HCT116 (cell line): ENCODE measurements at regions not wholly inside any gene's neighbourhood (a gene's known extent, or its start where the extent isn't known, plus 50 kb on each side); places are given as distances from the start of the nearest gene placed in this dataset.

Experiments
- ATAC-seq: fragments of 200-7000 bp; cut with Tn5 transposase; 2 replicates; pipeline ENCODE4 v1.9.1; 2020; ENCODE audit warnings: mild to moderate bottlenecking, moderate library complexity
- BruUV-seq: library from RNA; stranded (reverse); fragments of 400-500 nt; replicated peaks from 2 replicates; lab custom pipeline; 2021; lab: Mats Ljungman, UMichigan
- CTCF ChIA-PET: fragments of 300-600 bp; sonication (Branson Sonifier 250); formaldehyde crosslinking; loops from one replicate; lab custom pipeline; 2021; ENCODE audit warnings: antibody characterized with exemption; lab: Charles Lee
- POLR2A ChIA-PET: fragments of 300-600, 350-600 bp; sonication (Branson Sonifier 250); formaldehyde crosslinking; loops from one replicate; lab custom pipeline; 2021; ENCODE audit warnings: antibody characterized with exemption; lab: Charles Lee
- RAD21 ChIA-PET, 2 experiments: fragments of 300-600 bp; sonication (Branson Sonifier 250); formaldehyde crosslinking; loops; one replicate each; lab custom pipeline; 2023; ENCODE audit warnings: low total read pairs in 2 of 2; ENCODE audit not compliant: uncharacterized antibody in 2 of 2, unreplicated experiment in 2 of 2, low non-redundant PET in 1 of 2; lab: Charles Lee
- DNase-seq: peaks from one replicate; pipeline ENCODE4 v3.0.0-alpha.2; 2010; ENCODE audit warnings: low read depth, low spot score
- H2AFZ ChIP-seq: fragments of 200-600 bp; shearing (Covaris generic), sonication (generic); 2 replicates; pipeline ENCODE4 v1.6.1; 2017; ENCODE audit warnings: low read depth, mixed run types, mixed read lengths, antibody characterized with exemption, low read length; ENCODE audit not compliant: poor library complexity, severe bottlenecking
- H3K27ac ChIP-seq: 2 replicates; pipeline ENCODE4 v1.5.1; 2012; ENCODE audit warnings: low read depth, low read length
- H3K27me3 ChIP-seq: fragments of 200-600 bp; sonication (generic); 2 replicates; pipeline ENCODE4 v1.6.1; 2016; ENCODE audit warnings: mixed run types, low read length, mixed read lengths; ENCODE audit not compliant: insufficient read depth
- H3K36me3 ChIP-seq, 2 experiments: fragments of 200-500 bp in 1 of 2; fragments of 200-600 bp in 1 of 2; sonication (Bioruptor generic) in 1 of 2; sonication (generic) in 1 of 2; 2 replicates each; pipeline versions ENCODE4 v1.5.1 to v1.6.1; 2014 to 2016; ENCODE audit warnings: low read length in 2 of 2, inconsistent platforms in 1 of 2, mixed read lengths in 1 of 2, mixed run types in 1 of 2; ENCODE audit not compliant: insufficient read depth in 2 of 2, control insufficient read depth in 1 of 2
- H3K4me1 ChIP-seq, 2 experiments: fragments of 200-600 bp in 1 of 2; sonication (generic) in 1 of 2; 2 replicates each; pipeline versions ENCODE4 v1.5.1 to v1.6.1; 2012 to 2017; ENCODE audit warnings: low read length in 2 of 2, inconsistent platforms in 1 of 2, mild to moderate bottlenecking in 1 of 2, mixed read lengths in 1 of 2, mixed run types in 1 of 2, moderate library complexity in 1 of 2; ENCODE audit not compliant: insufficient read depth in 2 of 2, control insufficient read depth in 1 of 2
- H3K4me2 ChIP-seq: fragments of 200-600 bp; sonication (generic); 2 replicates; pipeline ENCODE4 v1.6.1; 2017; ENCODE audit warnings: mixed run types, low read length, mixed read lengths
- H3K4me3 ChIP-seq, 2 experiments: fragments of 200-600 bp in 1 of 2; sonication (generic) in 1 of 2; replicated peaks in 1 of 2; 2 replicates each; pipeline ENCODE4 v1.5.1; 2011 to 2016; ENCODE audit warnings: low read length in 2 of 2, control low read depth in 1 of 2, low read depth in 1 of 2, mild to moderate bottlenecking in 1 of 2, mixed read lengths in 1 of 2, mixed run types in 1 of 2
- H3K79me2 ChIP-seq: fragments of 200-600 bp; sonication (generic); 2 replicates; pipeline ENCODE4 v1.6.1; 2017; ENCODE audit warnings: mild to moderate bottlenecking, mixed run types, low read length, moderate library complexity, mixed read lengths; ENCODE audit not compliant: insufficient read depth
- H3K9ac ChIP-seq: fragments of 200-600 bp; sonication (generic); 2 replicates; pipeline ENCODE4 v1.6.1; 2016; ENCODE audit warnings: low read length, mixed read lengths
- H3K9me2 ChIP-seq: fragments of 200-600 bp; sonication (generic), shearing (Covaris generic); 2 replicates; pipeline ENCODE4 v1.6.1; 2017; ENCODE audit warnings: mixed run types, mild to moderate bottlenecking, moderate library complexity; ENCODE audit not compliant: insufficient read depth
- H3K9me3 ChIP-seq, 2 experiments: fragments of 200-500 bp in 1 of 2; fragments of 200-600 bp in 1 of 2; sonication (Bioruptor generic) in 1 of 2; sonication (generic) in 1 of 2; 2 replicates each; pipeline ENCODE4 v1.6.1; 2014 to 2017; ENCODE audit warnings: low read length in 2 of 2, mixed read lengths in 2 of 2, inconsistent platforms in 1 of 2, low read depth in 1 of 2, mild to moderate bottlenecking in 1 of 2, mixed run types in 1 of 2, moderate library complexity in 1 of 2; ENCODE audit not compliant: control insufficient read depth in 1 of 2, insufficient read depth in 1 of 2
- H4K20me1 ChIP-seq: fragments of 200-600 bp; sonication (generic), shearing (Covaris generic); 2 replicates; pipeline ENCODE4 v1.6.1; 2017; ENCODE audit warnings: mixed run types, mild to moderate bottlenecking, moderate library complexity; ENCODE audit not compliant: insufficient read depth
- CEBPB ChIP-seq: IDR thresholded peaks from 2 replicates; pipeline ENCODE4 v1.6.1; 2012; ENCODE audit warnings: low read depth
- ELF1 ChIP-seq: IDR thresholded peaks from 2 replicates; pipeline ENCODE4 v1.6.1; 2012; ENCODE audit warnings: low read depth, borderline replicate concordance
- EZH2phosphoT487 ChIP-seq: fragments of 200-600 bp; IDR thresholded peaks from 2 replicates; pipeline ENCODE4 v1.6.1; 2018; ENCODE audit warnings: antibody characterized with exemption, borderline replicate concordance
- FOSL1 ChIP-seq: IDR thresholded peaks from 2 replicates; pipeline ENCODE4 v1.6.1; 2012; ENCODE audit warnings: low read depth
- JUND ChIP-seq: IDR thresholded peaks from 2 replicates; pipeline ENCODE4 v1.6.1; 2012
- POLR2A ChIP-seq: IDR thresholded peaks from 2 replicates; pipeline ENCODE4 v1.7.0; 2011; ENCODE audit warnings: borderline replicate concordance; ENCODE audit not compliant: insufficient read depth, insufficient read length; ENCODE audit errors: extremely low read depth
- POLR2AphosphoS5 ChIP-seq: IDR thresholded peaks from 2 replicates; pipeline ENCODE4 v1.6.1; 2011; ENCODE audit warnings: mild to moderate bottlenecking, low read depth, low read length, moderate library complexity
- SP1 ChIP-seq: IDR thresholded peaks from 2 replicates; pipeline ENCODE4 v1.6.1; 2012; ENCODE audit warnings: low read depth
- SRF ChIP-seq: IDR thresholded peaks from 2 replicates; pipeline ENCODE4 v1.6.1; 2012; ENCODE audit warnings: low read depth
- TCF7L2 ChIP-seq: IDR thresholded peaks from 2 replicates; pipeline ENCODE4 v1.7.0; 2011; ENCODE audit warnings: borderline replicate concordance, inconsistent platforms; ENCODE audit not compliant: insufficient read depth, insufficient read length; ENCODE audit errors: extremely low read depth
- YY1 ChIP-seq: IDR thresholded peaks from 2 replicates; pipeline ENCODE4 v1.6.1; 2011; ENCODE audit warnings: low read length, low read depth, moderate library complexity, mild to moderate bottlenecking; ENCODE audit not compliant: insufficient replicate concordance; ENCODE audit errors: extremely low read depth
- ZFX ChIP-seq: fragments of 450-650 bp; IDR thresholded peaks from 2 replicates; pipeline ENCODE4 v1.6.1; 2017
- ZNF274 ChIP-seq: fragments of 200-500 bp; sonication (Bioruptor generic); IDR thresholded peaks from 2 replicates; pipeline ENCODE4 v1.6.1; 2014; ENCODE audit warnings: mild to moderate bottlenecking, low read depth, low read length, inconsistent platforms
- intact Hi-C: fragments of 100-400 bp; cut with micrococcal nuclease; formaldehyde crosslinking; loops from 2 replicates; pipeline ENCODE4 v1.10.0; 2022
- TF ChIP-seq, protein P1 (sequence below): IDR thresholded peaks from 2 replicates; pipeline ENCODE4 v1.6.1; 2011; ENCODE audit warnings: mild to moderate bottlenecking, low read length, moderate library complexity; ENCODE audit not compliant: insufficient replicate concordance; ENCODE audit errors: extremely low read depth

DNA sequence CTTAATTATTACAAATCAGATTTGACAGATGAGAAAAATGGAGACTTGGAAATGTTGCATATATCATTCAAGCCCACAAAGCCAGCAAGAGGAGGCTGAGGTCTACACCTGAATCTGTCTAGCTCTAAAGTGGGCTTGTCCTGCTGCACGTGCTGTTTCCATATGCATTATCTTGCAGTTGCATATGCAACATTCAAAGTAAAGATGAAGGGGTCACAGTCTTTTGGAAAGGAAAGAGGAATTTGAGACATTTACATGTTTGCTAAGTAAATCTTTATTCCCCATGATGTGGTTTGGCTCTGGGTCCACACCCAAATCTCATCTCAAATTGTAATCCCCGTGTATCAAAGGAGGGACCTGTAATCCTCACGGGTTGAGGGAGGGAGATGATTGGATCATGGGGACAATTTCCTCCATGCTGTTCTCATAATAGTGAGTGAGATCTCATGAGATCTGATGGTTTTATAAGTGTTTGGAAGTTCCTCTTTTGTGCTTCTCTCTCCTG, 98.3 kb downstream of the BACH1 start:
- H3K9me3 ChIP-seq: no peaks in the 10 kb centered on the region; a peak in 1 of 4 replicates
- no peak overlapping the region for H3K27ac ChIP-seq
- no peaks in the 10 kb centered on the region for H3K36me3 ChIP-seq
- intact Hi-C loops: no loop called here
- no peaks in the 10 kb centered on the region for H3K9me2 ChIP-seq
- H4K20me1 ChIP-seq: no peaks in the 10 kb centered on the region
- H3K27me3 ChIP-seq: no peaks in the 10 kb centered on the region
- RAD21 ChIA-PET: no interaction called here
- BruUV-seq: no TSS peak
- DNase-seq: no peak
- TF ChIP-seq SRF: no peak
- TF ChIP-seq TCF7L2: no peak
- no peak for TF ChIP-seq YY1
- TF ChIP-seq EZH2phosphoT487: no peak
- no peak for TF ChIP-seq JUND
- no peak overlapping the region for H3K4me3 ChIP-seq
- no peak overlapping the region for H2AFZ ChIP-seq
- H3K4me1 ChIP-seq: no peaks in the 10 kb centered on the region
- H3K9ac ChIP-seq: no peak overlapping the region
- H3K4me2 ChIP-seq: no peak overlapping the region
- no peaks in the 10 kb centered on the region for H3K79me2 ChIP-seq
- CTCF ChIA-PET: no interaction called here
- POLR2A ChIA-PET: no interaction called here
- ATAC-seq: no peak

DNA sequence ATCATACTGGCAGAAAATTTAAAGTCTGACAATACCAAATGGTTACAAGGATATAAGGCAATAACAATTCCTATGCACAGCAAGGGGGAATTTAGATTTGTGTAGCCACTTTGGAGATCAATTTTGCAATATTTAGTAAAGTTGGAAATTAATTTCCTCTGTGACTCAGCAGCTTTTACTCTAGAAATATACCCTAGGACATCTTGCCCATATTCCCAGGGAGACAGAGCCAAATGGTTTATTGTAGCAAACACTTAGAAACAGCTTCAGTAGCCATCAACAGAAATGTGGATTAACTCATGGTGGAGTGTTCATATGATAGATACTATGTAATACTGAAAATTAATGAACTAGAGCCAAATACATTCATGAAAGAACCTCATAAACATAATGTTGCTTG, 104.6 kb downstream of the BACH1 start:
- Histone ChIP-seq H3K4me2 (no peak overlapping the region), H3K4me1 (peaks cover 0 to 7% of the 10 kb centered on the region in 2 experiments; a peak in 2 of 4 replicates), H3K27me3 (no peaks in the 10 kb centered on the region), H3K9me3 (no peaks in the 10 kb centered on the region; a peak in 1 of 4 replicates), H3K27ac (no peak overlapping the region), H4K20me1 (no peaks in the 10 kb centered on the region), H2AFZ (no peak overlapping the region), H3K9me2 (no peaks in the 10 kb centered on the region), H3K9ac (no peak overlapping the region), H3K36me3 (no peaks in the 10 kb centered on the region), H3K4me3 (no peak overlapping the region), H3K79me2 (no peaks in the 10 kb centered on the region)
- ATAC-seq (no peak), DNase-seq (no peak)
- POLR2A ChIA-PET: no interaction called here
- BruUV-seq: no TSS peak
- TF ChIP-seq, protein P1, sequence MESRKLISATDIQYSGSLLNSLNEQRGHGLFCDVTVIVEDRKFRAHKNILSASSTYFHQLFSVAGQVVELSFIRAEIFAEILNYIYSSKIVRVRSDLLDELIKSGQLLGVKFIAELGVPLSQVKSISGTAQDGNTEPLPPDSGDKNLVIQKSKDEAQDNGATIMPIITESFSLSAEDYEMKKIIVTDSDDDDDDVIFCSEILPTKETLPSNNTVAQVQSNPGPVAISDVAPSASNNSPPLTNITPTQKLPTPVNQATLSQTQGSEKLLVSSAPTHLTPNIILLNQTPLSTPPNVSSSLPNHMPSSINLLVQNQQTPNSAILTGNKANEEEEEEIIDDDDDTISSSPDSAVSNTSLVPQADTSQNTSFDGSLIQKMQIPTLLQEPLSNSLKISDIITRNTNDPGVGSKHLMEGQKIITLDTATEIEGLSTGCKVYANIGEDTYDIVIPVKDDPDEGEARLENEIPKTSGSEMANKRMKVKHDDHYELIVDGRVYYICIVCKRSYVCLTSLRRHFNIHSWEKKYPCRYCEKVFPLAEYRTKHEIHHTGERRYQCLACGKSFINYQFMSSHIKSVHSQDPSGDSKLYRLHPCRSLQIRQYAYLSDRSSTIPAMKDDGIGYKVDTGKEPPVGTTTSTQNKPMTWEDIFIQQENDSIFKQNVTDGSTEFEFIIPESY: no peak
- TF ChIP-seq POLR2A: no peak
- no peak for TF ChIP-seq ZFX
- TF ChIP-seq ELF1: no peak
- TF ChIP-seq ZNF274: no peak
- TF ChIP-seq SP1: no peak
- TF ChIP-seq FOSL1: no peak
- TF ChIP-seq EZH2phosphoT487: no peak
- no peak for TF ChIP-seq CEBPB
- no peak for TF ChIP-seq POLR2AphosphoS5
- TF ChIP-seq TCF7L2: no peak
- intact Hi-C loops: no loop called here
- CTCF ChIA-PET: no interaction called here
- RAD21 ChIA-PET: no interaction called here
